NCI-H748 (cell line): ENCODE measurements at regions not wholly inside any gene's neighbourhood (a gene's known extent, or its start where the extent isn't known, plus 50 kb on each side); places are given as distances from the start of the nearest gene placed in this dataset.

Experiments
- DNase-seq: peaks from one replicate; lab custom pipeline; 2025; ENCODE audit not compliant: unreplicated experiment; lab: John Stamatoyannopoulos, UW

DNA sequence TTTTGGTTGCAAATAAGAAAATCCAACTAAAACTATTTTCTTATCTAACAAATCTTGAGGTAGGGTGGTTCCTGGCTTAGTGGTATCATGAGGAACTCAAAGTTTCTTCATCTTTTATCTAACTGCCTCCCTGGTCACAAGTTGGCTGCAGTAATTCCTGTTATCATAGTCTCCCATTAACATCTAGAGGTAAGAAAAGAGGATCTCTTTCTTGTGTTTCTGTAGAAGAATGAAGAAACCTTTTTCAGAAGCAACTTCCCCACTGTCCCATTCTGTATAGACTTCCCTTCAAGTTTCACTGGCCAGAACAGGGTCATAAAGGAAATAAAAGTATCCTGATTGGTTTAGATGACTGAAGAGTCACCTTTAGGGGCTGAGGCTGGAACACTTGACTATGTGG lies 81.8 kb upstream of the ELL2 start:
- DNase-seq, result no peak

DNA sequence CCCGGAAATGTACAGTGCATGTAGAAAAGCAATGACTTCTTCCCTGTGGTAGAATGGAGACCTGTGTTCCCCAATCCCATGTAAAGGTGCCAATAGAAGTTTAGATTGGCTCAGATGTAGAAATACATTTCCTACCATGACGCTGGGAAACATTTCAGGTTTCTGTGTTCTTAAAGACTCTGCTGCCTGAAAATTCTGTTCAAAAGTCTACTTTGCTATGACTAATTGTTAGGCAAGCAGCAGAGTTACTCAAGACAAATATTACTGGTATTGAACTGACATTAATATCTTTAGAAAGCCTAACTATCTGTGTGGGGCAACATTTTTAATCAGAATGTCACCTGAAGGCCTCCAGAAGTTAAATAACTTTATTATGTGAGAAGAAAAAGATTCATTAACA lies 75.5 kb upstream of the ELL2 start:
- no peak for DNase-seq

DNA sequence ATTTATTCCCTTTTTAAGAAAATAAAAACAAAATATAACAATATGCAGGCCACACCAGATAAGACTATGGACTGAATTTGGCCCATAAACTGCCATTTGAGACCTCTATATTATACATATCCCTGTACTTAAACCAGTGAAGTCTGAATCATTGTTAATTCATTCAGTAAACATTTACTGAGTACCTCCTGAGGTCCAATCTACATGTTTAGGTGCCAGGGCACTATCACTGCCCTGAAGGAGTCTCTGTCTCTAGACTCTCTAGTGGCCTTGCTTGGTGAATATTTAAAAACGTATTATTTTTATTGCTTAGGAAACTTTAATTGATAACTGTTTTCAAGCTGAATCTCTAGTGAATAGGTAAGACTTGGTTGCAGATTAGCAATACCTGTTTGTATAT lies 74.7 kb upstream of the ELL2 start:
- no peak for DNase-seq

DNA sequence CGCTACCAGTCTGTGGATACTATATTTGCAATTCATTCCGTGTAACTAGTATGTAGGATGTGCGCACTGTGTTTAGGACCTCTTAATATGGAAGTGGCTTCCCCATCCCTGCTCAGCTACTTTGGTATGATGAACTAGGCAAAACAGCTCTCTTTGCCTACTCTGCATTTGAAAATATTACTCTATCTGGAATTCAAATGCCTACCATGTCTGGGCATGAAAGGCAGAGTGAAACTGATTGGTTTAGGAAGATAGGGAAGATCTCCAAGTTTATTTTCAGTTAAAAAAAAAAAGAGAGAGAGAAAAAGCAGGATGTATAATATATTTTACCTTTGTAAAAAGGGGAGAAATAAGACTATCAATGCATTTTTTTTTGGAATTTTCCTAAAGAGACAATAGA lies 74.1 kb upstream of the ELL2 start:
- no peak for DNase-seq

DNA sequence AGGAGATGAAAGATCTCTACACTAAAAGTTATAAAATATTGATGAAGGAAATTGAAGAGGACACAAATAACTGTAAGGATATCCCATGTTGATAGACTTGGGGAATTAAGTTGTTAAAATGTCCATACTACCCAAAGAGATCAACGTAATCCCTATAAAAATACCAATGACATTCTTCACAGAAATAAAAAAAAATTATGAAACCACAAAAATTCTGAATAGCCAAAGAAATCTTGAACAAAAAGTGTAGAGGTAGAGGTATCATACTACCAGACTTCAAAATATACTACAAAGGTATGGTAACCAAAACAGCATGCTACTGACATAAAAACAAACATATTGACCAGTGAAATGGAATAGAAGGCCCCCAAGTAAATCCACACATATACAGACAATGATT lies 71.5 kb upstream of the ELL2 start:
- DNase-seq, result no peak

DNA sequence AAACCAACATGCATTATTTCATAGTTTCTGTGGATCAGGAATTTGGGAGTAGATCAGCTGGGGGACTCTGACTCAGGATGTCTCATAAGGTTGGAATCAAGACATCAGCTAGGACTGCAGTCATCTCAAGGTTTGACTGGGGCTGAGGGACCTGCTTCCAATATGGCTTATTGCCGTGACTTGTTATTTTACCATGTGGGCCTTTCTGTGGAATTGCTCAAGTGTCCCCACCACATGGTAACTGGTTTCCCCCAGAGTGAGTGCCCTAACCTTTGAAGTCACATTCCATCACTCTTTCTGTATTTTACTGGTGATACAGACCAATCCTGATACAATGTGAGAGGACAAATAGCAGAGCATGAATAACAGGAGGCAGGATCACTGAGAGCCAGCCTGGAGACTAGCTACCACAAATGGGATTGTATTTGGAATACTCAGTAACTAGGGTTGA lies 70.2 kb upstream of the ELL2 start:
- DNase-seq, result no peak

DNA sequence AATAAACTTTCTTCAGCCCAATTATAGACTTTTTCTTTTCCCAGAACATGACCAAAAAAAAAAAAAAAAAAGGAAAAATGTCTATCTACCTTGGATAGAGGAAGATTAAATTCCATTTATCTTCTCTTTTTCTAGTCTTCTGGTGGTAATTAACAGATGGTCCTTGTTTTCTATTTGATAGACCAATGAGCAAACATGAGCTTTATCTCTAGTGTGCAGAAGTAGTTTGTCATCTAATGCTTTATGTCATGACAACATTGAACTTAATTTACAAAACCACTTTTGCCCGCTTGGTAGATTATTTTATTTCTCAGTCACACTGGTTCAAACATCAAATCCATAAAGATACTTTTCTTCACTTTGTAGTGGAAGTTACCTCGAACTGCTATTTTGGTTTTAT lies 69.5 kb upstream of the ELL2 start:
- no peak for DNase-seq

DNA sequence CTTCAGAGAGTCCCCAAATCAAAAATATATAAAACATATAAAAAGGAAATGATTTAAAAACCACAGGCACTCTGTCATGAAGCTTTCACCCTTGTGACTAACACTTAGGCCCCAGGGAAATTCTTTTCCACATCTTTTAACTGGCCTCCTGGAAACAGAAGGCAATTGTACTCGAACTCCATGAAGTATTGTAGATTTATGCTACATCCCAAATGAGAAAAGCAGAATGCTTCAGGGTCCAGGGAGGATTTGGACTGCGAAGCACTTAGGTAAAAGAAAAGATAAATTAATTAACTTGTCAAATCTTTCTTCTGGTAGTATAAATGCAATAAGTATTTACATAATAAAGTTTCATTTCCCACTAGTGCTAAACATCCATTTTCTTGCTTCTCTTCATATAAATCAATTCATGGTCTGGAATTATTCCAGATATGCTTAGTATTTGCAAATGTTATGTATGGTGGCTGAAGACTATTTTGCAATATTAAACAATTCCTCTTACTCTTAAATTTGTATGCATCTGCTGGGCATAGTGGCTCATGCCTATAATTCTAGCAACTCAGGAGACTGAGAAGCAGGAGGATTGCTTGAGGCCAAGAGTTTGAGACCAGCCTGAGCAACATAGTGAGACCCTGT lies 64.9 kb upstream of the ELL2 start:
- no peak for DNase-seq

DNA sequence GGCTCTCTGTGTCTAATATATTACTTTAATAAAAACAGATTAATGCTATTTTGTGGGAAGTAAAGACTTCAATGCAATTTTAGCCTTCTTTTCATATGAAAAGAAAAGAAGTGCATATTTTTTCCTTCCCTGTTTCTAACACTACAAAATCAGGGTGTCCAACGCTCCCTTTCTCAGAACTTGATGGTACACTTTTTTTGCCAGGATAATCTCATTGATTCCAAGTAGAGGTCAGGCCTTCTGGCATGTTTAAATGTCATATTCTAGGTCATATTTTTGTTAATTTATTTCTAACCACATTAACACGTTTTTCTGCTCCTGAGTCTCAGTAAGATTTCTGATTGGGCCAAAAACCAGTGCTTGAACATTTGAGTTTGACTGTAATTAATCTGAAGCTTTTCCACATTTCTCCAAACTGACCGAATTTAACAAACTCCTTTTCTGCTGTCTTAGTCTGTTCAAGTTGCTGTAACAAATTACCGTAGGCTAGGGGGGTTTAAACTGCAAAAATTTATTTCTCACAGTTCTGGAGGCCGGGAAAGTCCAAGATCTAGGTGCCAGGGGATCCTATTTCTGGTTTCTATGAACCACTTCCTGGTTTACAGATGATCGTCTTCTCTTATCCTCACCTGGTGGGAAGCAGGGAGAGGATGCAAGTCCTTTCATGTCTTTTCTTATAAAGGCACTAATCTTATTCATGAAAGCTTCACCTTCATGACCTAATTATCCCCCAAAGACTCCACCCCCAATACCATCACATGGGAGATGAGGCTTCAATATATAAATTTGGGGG lies 63.2 kb upstream of the ELL2 start:
- no peak for DNase-seq

DNA sequence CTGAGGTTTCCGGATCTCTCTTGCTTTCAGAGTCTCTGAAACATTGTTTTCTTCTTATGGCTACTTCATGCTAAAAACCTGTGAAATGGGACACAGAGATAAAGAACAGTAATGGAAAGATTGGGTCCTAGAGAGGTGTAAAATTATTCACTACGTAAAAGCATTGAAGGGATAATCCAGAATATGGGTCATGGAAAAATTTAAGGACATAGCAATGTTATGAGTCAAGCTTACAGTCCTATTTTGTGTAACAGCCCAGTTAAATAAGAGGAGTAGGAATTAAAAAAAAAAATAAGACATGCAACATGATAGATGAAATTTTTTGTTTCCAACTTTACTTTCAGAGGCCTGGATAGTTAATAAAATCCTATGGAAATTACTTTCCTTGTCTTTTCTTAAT lies 61.9 kb upstream of the ELL2 start:
- DNase-seq, result no peak

DNA sequence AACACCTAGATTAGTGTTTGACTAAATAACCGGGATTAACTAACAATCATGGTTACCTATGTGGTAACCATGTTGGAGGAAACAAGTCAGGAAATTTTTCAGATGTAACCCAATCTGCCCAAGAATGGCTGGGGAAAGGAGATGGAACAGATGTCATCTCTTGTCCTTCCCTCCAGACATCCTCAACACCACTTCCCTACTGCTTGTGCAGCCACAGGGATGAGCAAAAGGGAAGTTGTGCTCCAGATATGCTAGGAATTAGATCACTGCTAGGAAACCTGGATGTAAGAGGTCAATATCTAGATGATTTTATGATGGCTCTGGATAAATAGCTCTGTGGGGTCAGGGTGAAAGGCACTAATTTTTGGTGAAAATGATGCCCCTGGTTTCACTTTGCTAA lies 61.3 kb upstream of the ELL2 start:
- DNase-seq, result no peak

DNA sequence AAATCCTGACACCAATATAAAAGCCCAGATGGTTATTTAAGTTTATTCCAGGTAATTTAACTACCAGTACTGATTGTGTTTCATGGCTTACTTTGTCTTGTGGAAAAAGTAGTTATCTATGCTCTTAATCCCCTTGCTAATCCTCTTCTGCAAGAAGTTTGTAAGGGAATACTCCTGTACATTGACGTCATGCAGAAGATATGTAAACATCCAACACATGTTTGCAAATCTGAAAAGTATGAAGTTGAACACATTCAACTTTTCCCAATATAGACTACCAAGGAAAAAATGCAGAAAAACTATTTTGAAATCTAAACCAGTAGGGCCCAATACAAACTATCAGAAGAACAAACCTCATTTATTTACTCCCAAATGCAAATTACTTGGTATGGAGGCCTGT lies 56.3 kb upstream of the ELL2 start:
- no peak for DNase-seq

DNA sequence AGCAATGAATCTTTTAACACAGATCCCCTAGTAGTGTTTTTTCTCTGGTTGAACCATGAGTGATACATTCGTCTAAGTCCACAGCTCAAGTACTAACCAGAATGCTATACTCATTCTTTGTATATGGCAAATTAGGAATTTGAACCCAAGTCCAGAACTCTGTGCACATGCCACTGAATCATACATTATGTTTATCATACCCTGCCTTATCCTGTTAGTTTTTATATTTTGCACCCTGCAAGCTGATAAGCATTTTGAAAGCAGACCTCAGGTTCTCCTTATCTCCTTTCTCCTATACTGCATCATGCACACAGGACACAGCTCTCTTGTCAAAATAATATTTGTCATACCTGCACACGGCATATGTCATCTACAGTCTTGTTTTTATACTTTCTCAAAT lies 54.6 kb upstream of the ELL2 start:
- DNase-seq, result no peak

DNA sequence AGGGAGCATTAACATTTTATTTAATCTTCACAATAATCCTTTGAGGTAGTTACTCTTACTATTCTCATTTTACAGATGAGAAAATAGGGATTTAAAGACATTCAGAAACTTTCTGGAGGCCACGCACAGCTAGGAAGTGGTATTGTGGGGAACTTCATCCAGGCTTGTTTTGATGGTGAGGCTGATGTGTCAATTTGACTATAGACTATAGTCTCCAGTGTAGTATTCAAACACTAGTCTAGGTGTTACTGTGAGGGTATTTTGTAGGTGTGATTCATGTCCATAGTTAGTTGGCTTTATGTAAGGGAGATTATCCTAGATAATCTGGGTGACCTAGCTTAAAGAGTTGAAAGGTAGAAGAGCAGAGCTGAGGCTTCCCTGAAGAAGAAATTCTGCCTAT lies 54.1 kb upstream of the ELL2 start:
- no peak for DNase-seq

DNA sequence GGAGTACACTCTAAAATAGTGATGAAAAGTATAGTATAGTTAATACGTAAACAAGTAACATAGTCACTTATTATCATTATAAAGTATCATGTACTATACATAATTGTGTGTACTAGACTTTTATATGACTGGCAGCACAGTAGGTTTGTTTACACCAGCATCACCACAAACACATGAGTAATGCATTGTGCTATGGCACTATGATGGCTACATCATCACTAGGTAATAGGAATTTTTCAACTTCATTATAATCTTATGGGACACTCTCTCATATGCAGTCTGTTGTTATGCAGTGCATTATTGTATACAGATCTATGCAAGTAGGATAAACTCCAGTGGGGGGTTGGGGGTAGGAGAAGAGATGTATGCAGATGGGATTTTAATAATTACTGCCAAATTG lies 52.7 kb upstream of the ELL2 start:
- DNase-seq, result no peak

DNA sequence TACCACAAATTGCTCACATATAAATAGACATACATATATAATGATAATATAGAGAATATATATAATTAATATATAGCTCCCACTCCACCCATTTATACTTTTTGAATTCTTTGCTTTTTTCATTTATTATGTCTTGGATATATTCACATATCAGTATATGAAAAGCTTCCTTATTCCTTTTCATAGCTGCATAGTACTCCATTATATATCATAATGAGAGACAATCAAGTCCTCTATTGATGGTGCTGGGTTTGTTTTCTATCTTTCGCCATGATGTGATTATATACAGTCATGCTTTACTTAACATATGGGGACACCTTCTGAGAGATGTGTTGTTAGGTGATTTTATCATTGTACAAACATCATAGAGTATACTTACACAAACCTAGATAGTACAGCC lies 51.6 kb upstream of the ELL2 start:
- no peak for DNase-seq

DNA sequence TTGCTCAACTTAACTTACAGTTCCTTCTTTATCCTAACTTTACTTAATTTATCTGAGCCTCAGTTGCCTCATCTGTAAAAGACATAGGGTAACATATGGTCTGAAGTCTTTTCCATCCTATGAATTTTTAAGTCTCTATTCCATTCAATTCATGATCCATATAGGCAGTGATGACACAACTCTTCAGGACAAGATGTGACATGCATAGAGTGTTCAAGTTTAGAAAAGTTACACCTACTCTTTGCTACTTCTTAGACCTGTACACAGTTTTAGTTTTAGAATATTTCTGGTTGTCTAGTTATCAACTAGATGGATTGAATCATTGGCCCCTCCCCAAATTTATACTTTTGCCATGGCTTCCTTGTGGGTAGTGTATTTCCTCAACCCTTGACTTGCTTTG lies 50.7 kb upstream of the ELL2 start:
- DNase-seq, result no peak
